ENCODE measurements at regions not wholly inside any gene's neighbourhood (a gene's known extent, or its start where the extent isn't known, plus 50 kb on each side); places are given as distances from the start of the nearest gene placed in this dataset.

DNA sequence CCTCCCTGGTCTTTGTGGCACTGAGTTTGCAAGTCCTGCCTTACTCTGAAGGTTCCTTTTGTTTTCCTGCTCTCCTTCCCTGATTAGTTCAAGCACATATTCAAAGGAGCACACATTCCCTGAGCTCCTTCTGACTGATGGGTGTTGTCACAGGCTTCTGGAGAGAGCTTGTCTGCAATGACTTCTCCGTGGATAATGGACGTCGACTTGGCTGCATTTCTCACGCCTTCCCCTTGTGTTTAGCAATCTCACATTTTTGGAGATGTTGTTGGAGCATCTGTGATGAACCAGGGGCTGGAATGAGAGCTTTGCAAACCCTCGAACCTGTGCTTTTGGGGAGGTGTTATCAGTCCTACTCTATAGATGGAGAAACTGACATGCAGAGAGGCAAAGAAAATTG, 375.4 kb upstream of the PROK2 start:
- Mint-ChIP-seq H3K36me3 (ENCODE audit: insufficient read depth) (no peaks in the 10 kb centered on the region), H3K4me1 (ENCODE audit: low read depth) (peaks cover 5% of the 10 kb centered on the region), H3K4me3 (no peak overlapping the region), H3K27me3 (ENCODE audit: low read depth) (no peaks in the 10 kb centered on the region), H3K9me3 (no peaks in the 10 kb centered on the region)
- DNase-seq (no peak), ATAC-seq (no peak)

- no peaks in the 10 kb centered on the region for H3K36me3 Mint-ChIP-seq (ENCODE audit: insufficient read depth)
- no peaks in the 10 kb centered on the region for H3K9me3 Mint-ChIP-seq
- no peak for DNase-seq
- peaks cover 5% of the 10 kb centered on the region for H3K4me1 Mint-ChIP-seq (ENCODE audit: low read depth)
- ATAC-seq = no peak
- H3K27me3 Mint-ChIP-seq (ENCODE audit: low read depth) = no peaks in the 10 kb centered on the region
- H3K4me3 Mint-ChIP-seq = no peak overlapping the region
Measured at GRCh38 chr3:72159487-72159886, 374.5 kb upstream of the PROK2 start.

GRCh38 chr3:72158639-72159326, 373.8 kb upstream of the PROK2 start:
- ATAC-seq (no peak), DNase-seq (no peak)
- Mint-ChIP-seq H3K4me3 (no peak overlapping the region), H3K4me1 (ENCODE audit: low read depth) (peaks cover 5% of the 10 kb centered on the region), H3K9me3 (no peaks in the 10 kb centered on the region), H3K27me3 (ENCODE audit: low read depth) (no peaks in the 10 kb centered on the region), H3K36me3 (ENCODE audit: insufficient read depth) (no peaks in the 10 kb centered on the region)

DNA sequence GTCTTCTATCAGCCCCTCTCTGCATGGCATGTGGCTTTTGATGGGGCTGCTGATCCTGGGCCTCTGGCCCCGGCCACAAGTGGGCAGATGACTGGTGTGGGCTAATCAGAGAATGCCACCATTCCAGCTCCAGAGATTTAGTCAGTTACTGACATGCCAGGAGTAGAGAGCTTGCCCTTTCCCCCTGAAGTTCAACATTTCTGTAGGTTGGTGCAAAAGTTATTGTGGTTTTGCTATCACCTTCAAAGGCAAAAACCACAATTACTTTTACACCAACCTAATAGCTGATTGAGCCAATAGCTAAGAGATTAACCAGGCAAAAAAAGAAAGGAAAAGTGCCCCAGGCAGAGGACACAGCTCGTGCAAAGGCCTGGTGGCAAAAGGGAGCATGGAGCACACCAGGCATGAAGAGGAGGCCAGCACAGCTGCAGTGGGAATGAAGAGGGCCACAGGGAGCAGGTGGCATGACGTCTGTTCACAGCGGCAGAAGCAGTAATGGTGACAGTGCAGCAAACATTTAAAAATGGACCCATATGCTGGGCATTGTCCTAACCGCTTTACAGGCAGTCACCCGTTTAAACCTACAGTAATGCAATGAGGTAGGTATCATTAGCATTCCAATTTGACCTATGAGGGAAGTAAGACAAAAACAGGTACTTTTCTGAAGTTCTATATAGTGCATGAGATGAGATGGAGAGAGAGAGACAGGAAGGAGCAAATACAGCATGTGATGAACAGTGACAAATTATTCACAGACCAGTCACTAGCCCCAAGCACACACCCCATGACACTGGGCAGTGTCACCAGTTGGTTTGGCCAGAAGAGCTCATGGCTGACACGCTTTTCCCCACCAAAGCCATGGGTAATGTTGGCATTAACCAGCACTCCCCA, 373.0 kb upstream of the PROK2 start:
- no peaks in the 10 kb centered on the region for H3K9me3 Mint-ChIP-seq
- H3K36me3 Mint-ChIP-seq (ENCODE audit: insufficient read depth) = no peaks in the 10 kb centered on the region
- ATAC-seq (no peak), DNase-seq (no peak)
- no peak overlapping the region for H3K4me3 Mint-ChIP-seq
- H3K4me1 Mint-ChIP-seq (ENCODE audit: low read depth) = peaks cover 5% of the 10 kb centered on the region
- H3K27me3 Mint-ChIP-seq (ENCODE audit: low read depth) = no peaks in the 10 kb centered on the region

DNA sequence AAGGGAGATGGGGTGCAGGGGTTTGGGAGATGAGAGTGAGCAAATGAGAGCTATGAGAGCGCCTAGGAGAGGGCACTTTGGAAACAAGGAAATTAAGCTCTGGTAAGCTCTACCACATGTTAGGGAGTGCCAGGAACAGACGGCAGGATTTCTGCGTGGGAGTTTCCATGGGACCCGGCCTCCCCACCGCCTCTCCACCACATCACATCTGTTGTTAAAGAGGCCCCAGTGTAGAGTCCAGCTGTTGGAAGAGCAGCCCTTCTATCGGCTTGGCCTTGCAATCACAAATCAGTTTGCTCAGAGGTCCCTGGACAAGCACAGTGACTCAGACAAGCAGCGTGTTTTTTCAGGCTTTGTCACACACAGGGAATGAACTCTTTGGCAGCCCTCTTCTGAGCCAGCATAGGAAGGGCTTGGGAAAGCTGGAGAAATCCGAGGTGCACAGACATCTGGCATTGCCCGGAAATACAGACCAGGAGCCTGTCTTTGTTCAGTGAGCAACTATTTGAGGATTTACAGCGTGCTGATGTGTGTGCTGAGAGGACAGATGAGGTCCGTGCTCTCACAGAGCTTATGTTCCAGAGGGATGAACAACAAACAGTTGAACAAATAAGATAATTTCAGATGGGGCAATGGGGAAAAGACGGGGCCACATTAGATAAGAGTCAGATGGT, 370.6 kb upstream of the PROK2 start:
- no peaks in the 10 kb centered on the region for H3K27me3 Mint-ChIP-seq (ENCODE audit: low read depth)
- H3K4me1 Mint-ChIP-seq (ENCODE audit: low read depth) = peaks cover 5% of the 10 kb centered on the region
- ATAC-seq (no peak), DNase-seq (no peak)
- H3K9me3 Mint-ChIP-seq = no peaks in the 10 kb centered on the region
- no peak overlapping the region for H3K4me3 Mint-ChIP-seq
- no peaks in the 10 kb centered on the region for H3K36me3 Mint-ChIP-seq (ENCODE audit: insufficient read depth)

DNA sequence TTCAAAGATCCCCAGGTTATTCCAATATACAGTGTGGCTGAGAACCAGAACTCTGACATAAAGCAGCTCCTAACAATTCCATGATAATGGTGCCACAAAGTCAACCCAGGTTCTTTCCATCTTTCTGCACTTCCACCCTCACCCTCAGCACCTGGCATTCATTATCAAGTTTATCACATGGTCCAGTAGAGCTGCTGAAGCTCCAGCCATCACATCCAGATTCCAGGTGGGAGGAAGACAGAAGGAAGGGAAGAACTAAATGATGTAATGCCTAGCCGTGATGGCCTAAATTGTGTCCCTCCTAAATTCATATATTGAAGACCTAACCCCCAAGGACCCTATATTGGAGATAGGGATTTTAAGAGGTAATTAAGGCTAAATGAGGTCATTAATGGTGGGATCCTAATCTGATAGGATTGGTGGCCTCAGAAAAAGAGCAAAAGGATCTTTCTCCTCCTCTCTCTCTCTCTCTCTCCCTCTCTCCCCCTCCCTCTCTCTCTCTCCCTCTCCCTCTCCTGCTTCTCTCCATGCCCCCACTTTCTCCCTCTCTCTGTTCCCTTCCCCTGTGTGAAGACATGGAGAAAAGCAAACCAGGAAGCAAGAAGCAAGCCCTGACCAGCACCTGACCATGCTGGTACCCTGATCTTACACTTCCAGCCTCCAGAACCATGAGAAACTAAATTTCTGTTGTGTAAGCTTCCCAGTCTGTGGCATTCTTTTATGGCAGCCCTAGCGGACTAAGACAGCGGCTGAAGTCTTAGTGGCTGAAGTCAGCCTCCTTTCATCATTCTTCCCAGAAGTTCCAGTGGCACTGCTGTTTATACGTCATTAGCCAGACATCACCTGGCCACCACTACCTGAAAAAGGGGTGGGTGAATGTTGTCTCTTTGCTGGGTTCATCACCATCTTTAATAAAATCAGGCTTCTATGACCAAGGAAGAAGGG, 369.7 kb upstream of the PROK2 start:
- H3K27me3 Mint-ChIP-seq (ENCODE audit: low read depth) = no peaks in the 10 kb centered on the region
- H3K36me3 Mint-ChIP-seq (ENCODE audit: insufficient read depth) = no peaks in the 10 kb centered on the region
- DNase-seq (no peak), ATAC-seq (no peak)
- H3K4me3 Mint-ChIP-seq = no peak overlapping the region
- peaks cover 5% of the 10 kb centered on the region for H3K4me1 Mint-ChIP-seq (ENCODE audit: low read depth)
- no peaks in the 10 kb centered on the region for H3K9me3 Mint-ChIP-seq

DNA sequence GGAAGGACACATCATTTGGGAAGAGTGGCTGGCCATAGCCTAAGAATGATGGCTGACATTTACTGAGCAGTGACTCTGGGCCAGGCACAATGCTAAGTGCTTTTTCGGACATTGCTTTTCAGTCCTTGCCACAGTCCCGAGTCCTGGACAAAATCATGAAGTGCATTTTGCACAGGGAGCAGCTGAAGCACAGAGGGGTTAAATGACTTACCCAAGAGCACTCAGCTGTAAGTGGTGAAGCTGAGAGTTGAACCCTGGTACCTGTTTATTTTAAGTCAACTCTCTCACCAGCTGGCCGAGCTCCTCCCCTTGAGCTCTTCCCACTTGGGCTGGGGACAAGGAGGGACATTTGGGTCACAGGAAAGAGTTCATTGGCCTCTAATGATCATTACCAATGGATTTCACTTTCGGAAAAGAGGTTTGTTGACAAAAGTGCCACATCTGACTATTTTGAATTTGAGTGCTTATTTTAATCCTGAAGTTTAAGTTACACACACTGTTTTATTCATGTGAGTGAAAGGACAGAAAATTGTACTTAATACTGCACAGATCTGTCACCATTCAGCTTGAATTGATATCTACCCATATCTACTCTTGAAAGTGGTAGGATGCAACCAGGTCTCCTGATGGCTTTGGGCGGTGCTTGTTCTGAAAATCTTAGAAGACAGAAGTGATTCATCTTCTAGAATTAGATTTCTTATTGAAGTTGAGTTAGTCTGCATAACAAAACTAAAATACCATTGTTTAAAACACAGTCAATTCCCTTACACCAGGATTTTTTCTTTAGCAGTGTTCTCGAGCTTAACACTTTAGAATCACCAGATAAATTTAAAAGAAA, 368.7 kb upstream of the PROK2 start:
- Mint-ChIP-seq H3K4me3 (no peak overlapping the region), H3K4me1 (ENCODE audit: low read depth) (peaks cover 5% of the 10 kb centered on the region), H3K36me3 (ENCODE audit: insufficient read depth) (no peaks in the 10 kb centered on the region), H3K9me3 (no peaks in the 10 kb centered on the region), H3K27me3 (ENCODE audit: low read depth) (no peaks in the 10 kb centered on the region)
- DNase-seq (no peak), ATAC-seq (no peak)

DNA sequence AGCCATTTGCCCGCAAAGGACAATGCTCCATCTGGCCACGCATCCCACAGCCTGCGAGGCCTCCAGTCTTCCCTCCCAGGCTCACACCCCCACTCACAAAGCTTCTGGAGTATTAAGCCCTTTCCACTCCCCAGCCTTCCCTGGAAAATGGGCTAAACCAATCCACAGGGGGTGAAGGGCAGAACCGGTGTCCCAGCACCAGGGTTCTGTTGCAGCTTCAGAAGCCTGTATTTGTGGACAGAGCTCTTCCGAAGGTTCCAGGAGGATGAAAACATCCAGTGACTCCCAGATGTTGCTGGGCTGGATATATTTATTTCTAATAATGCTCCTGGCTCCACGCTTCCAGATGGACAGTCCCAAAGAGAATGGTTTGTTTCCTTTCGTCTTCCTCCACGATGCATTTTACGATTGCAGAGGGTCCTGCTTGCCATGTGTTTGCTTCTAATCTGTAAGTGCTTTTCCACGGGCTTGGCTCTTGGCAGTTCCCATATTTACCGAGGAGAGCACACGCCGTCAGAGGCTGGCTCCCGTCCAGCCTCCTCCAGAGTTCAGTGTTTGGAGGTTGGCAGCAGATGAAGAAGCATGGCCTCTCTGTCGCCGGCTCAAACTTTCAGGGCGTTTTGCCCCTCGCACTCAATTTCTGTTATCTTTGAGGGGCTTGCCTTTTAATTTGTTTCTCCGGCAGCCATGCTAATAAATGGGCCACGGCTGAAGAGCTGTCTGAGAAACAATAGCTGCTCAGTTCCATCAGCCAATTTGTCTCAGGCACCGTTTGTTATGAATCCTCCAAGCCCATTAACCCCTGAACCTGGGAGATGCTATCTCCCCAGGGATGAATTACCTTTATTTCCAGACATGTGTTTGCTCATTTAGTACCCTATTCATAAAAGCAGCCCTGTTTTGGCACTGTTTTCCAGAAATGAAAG, 367.9 kb upstream of the PROK2 start:
- Mint-ChIP-seq H3K9me3 (peaks cover 5% of the 10 kb centered on the region), H3K36me3 (ENCODE audit: insufficient read depth) (no peaks in the 10 kb centered on the region), H3K4me1 (ENCODE audit: low read depth) (peaks cover under 1% of the 10 kb centered on the region), H3K4me3 (no peak overlapping the region), H3K27me3 (ENCODE audit: low read depth) (no peaks in the 10 kb centered on the region)
- DNase-seq = no peak
- ATAC-seq = no peak

GRCh38 chr3:72151465-72152238, 366.7 kb upstream of the PROK2 start:
- no peaks in the 10 kb centered on the region for H3K4me1 Mint-ChIP-seq (ENCODE audit: low read depth)
- DNase-seq (no peak), ATAC-seq (no peak)
- no peak overlapping the region for H3K4me3 Mint-ChIP-seq
- no peaks in the 10 kb centered on the region for H3K27me3 Mint-ChIP-seq (ENCODE audit: low read depth)
- no peaks in the 10 kb centered on the region for H3K36me3 Mint-ChIP-seq (ENCODE audit: insufficient read depth)
- H3K9me3 Mint-ChIP-seq = peaks cover 5% of the 10 kb centered on the region

DNA sequence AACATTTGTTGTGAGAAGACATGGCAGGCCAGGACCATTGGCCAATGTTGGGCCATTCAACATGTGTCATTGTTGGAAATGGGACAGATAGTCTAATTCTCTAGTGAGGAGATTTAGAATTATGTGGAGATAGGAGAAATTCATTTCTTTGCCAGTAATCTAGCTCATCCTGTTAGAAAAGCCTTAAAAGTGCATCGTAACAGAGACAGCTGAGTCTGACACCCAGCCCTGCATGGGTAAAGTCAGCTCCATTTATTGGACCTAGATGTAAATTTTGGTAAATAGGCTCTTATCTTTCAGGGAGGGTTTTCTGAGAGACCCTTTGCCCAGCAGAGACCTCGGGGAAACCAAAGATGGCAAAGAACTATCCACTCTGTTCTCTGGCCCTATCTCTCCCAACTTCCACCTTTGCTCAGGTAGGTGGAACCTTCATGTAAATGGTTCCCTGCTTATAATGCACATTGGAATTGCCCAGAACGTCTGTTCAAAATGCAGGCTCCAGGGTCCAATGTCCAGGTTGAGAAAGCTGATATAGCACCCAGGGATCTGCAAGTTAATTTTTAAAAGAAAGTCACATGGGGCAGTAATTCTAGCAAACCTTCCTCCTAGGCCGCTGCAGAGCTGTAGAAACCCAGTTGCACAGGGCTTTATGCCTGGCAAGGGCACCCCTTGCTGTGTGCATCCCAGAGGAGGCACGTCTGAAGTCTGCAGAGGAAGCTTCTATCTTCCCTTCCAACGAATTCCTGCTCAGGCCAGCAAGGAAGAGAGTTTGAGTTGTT, 365.9 kb upstream of the PROK2 start:
- Mint-ChIP-seq H3K4me3 (no peak overlapping the region), H3K27me3 (ENCODE audit: low read depth) (no peaks in the 10 kb centered on the region), H3K36me3 (ENCODE audit: insufficient read depth) (no peaks in the 10 kb centered on the region), H3K9me3 (peaks cover 5% of the 10 kb centered on the region), H3K4me1 (ENCODE audit: low read depth) (no peaks in the 10 kb centered on the region)
- no peak for ATAC-seq
- DNase-seq = no peak

GRCh38 chr3:72149645-72150300, 364.8 kb upstream of the PROK2 start:
- Mint-ChIP-seq H3K36me3 (ENCODE audit: insufficient read depth) (no peaks in the 10 kb centered on the region), H3K4me3 (no peak overlapping the region), H3K9me3 (peaks cover 5% of the 10 kb centered on the region), H3K27me3 (ENCODE audit: low read depth) (no peaks in the 10 kb centered on the region), H3K4me1 (ENCODE audit: low read depth) (peaks cover 5% of the 10 kb centered on the region)
- ATAC-seq (no peak), DNase-seq (no peak)

All from activated T-cell treated with anti-CD3 and anti-CD28 coated beads, Interleukin-2, amount 50 U/mL, for 4 hours (primary cell).